Progenitor cell of endocrine pancreas (in vitro differentiated cells): ENCODE measurements at regions not wholly inside any gene's neighbourhood (a gene's known extent, or its start where the extent isn't known, plus 50 kb on each side); places are given as distances from the start of the nearest gene placed in this dataset.

Experiments
- DNase-seq: peaks from one replicate; pipeline ENCODE4 v3.0.0; 2021; ENCODE audit warnings: low spot score; ENCODE audit not compliant: unreplicated experiment
- H3K27ac Mint-ChIP-seq: 2 replicates; pipeline ENCODE4 v1.8.0; 2021; ENCODE audit warnings: mild to moderate bottlenecking, moderate library complexity, mixed read lengths
- H3K27me3 Mint-ChIP-seq: 2 replicates; pipeline ENCODE4 v1.8.0; 2021; ENCODE audit warnings: mixed read lengths
- H3K36me3 Mint-ChIP-seq: 2 replicates; pipeline ENCODE4 v1.8.0; 2022; ENCODE audit warnings: mixed read lengths; ENCODE audit not compliant: insufficient read depth
- H3K4me1 Mint-ChIP-seq: 2 replicates; pipeline ENCODE4 v1.8.0; 2021; ENCODE audit warnings: low read depth, mixed read lengths
- H3K4me3 Mint-ChIP-seq: 2 replicates; pipeline ENCODE4 v1.8.0; 2021; ENCODE audit warnings: low read depth, mild to moderate bottlenecking, moderate library complexity, mixed read lengths
- H3K9me3 Mint-ChIP-seq: 2 replicates; pipeline ENCODE4 v1.8.0; 2021; ENCODE audit warnings: low read depth, mixed read lengths
- TF ChIP-seq, protein P1 (sequence below): fragments of 200-600 bp; sonication (generic); IDR thresholded peaks from one replicate; pipeline ENCODE4 v1.5.0; 2021; ENCODE audit warnings: antibody characterized with exemption, mild to moderate bottlenecking; ENCODE audit not compliant: unreplicated experiment

DNA sequence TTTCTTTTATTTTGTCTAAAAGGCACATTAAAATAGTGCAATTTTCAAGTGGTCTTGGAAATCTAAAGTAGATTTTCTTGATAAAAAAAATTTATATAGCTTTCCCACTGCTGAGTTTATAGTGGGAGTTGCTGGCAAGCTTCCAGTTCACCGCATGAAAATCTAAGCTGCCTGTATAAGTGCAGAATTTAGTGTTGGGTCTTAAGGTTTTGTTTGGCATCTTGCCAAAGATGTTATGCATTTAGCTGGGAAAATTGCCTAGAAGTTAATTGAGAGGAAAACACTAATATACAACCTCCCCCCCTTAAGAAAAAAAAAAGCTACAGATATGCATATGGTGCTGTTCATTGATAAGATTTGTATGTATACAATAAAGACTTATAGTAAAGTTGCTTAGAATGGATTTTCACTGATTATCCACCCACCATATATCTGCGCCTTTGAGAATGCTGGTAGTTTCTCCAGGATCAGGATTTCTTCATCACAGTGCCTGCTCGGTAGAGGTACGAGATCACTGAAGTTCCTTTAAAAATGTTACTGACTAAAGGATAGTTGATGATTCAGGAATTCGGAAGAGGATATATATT lies 803.2 kb upstream of the POU3F3 start:
- Mint-ChIP-seq H3K9me3 (no peaks in the 10 kb centered on the region), H3K36me3 (no peaks in the 10 kb centered on the region), H3K4me1 (peaks cover 9% of the 10 kb centered on the region), H3K27ac (no peak overlapping the region), H3K27me3 (no peaks in the 10 kb centered on the region), H3K4me3 (no peak overlapping the region)
- DNase-seq: no peak
- TF ChIP-seq, protein P1, sequence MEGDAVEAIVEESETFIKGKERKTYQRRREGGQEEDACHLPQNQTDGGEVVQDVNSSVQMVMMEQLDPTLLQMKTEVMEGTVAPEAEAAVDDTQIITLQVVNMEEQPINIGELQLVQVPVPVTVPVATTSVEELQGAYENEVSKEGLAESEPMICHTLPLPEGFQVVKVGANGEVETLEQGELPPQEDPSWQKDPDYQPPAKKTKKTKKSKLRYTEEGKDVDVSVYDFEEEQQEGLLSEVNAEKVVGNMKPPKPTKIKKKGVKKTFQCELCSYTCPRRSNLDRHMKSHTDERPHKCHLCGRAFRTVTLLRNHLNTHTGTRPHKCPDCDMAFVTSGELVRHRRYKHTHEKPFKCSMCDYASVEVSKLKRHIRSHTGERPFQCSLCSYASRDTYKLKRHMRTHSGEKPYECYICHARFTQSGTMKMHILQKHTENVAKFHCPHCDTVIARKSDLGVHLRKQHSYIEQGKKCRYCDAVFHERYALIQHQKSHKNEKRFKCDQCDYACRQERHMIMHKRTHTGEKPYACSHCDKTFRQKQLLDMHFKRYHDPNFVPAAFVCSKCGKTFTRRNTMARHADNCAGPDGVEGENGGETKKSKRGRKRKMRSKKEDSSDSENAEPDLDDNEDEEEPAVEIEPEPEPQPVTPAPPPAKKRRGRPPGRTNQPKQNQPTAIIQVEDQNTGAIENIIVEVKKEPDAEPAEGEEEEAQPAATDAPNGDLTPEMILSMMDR: no peak

DNA sequence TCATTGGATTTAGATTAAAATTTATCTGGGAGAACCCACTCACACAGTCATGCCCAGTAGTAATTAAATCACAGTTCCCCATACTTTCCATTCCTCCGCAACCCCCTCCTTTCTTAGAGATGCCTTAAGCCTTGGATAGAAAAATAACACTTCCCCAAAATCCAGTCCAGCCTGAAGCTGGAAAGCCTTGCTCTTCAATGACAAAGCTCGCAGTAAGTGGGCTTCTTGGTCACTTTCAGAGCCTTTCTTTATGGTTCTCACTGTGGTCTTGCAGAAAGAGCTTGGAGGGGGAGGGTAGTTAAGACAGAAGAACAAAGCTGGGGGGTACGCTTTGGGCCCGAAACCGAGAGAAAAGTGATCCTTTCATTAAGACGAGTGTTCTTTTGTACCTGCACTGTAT lies 802.1 kb upstream of the POU3F3 start:
- H3K36me3 Mint-ChIP-seq: no peaks in the 10 kb centered on the region
- no peak for DNase-seq
- H3K27ac Mint-ChIP-seq: no peak overlapping the region
- H3K4me3 Mint-ChIP-seq: no peak overlapping the region
- no peaks in the 10 kb centered on the region for H3K27me3 Mint-ChIP-seq
- TF ChIP-seq, protein P1: no peak
- H3K4me1 Mint-ChIP-seq: peaks cover 4% of the 10 kb centered on the region
- H3K9me3 Mint-ChIP-seq: no peaks in the 10 kb centered on the region

DNA sequence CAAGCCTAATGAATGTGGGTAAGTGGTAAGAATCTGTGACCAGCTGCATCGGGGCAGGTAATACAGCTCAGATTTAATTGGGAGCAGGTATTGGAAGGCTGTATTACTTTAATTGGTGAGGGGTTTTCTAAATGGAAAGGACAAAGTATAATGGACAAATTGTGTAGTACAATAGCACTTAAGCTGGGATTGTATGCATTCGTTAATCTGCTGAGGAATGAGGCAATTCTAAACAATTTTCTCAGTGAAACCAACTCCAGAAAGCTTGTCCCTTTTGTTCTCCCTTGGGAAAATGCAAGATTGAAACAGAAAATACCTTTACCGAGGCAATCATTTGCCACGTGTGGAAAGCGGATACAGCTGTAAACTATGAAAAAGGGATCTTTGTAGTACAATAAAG lies 801.6 kb upstream of the POU3F3 start:
- Mint-ChIP-seq H3K9me3 (no peaks in the 10 kb centered on the region), H3K27ac (no peak overlapping the region), H3K4me3 (no peak overlapping the region), H3K27me3 (no peaks in the 10 kb centered on the region), H3K36me3 (no peaks in the 10 kb centered on the region), H3K4me1 (peaks cover 1% of the 10 kb centered on the region)
- no peak for DNase-seq
- TF ChIP-seq, protein P1: no peak

- Mint-ChIP-seq H3K36me3 (no peaks in the 10 kb centered on the region), H3K4me1 (no peaks in the 10 kb centered on the region), H3K27me3 (no peaks in the 10 kb centered on the region)
Observed at GRCh38 chr2:104056451-104056850, 797.5 kb upstream of the POU3F3 start.

GRCh38 chr2:104068665-104069064 lies 785.2 kb upstream of the POU3F3 start:
- DNase-seq: no peak
- no peak overlapping the region for H3K27ac Mint-ChIP-seq
- H3K9me3 Mint-ChIP-seq: peaks cover 4% of the 10 kb centered on the region
- no peaks in the 10 kb centered on the region for H3K36me3 Mint-ChIP-seq
- H3K4me1 Mint-ChIP-seq: no peaks in the 10 kb centered on the region
- H3K4me3 Mint-ChIP-seq: no peak overlapping the region
- TF ChIP-seq, protein P1: no peak
- H3K27me3 Mint-ChIP-seq: no peaks in the 10 kb centered on the region

More at GRCh38 chr2:104056451-104056850, 797.5 kb upstream of the POU3F3 start:
- TF ChIP-seq, protein P1: no peak
- no peak overlapping the region for H3K4me3 Mint-ChIP-seq
- no peak for DNase-seq
- no peak overlapping the region for H3K27ac Mint-ChIP-seq
- no peaks in the 10 kb centered on the region for H3K9me3 Mint-ChIP-seq
